Gastrocnemius medialis (tissue), 4 donors: ENCODE measurements at regions not wholly inside any gene's neighbourhood (a gene's known extent, or its start where the extent isn't known, plus 50 kb on each side); places are given as distances from the start of the nearest gene placed in this dataset.

Source experiments
- ATAC-seq, 2 donors: fragments of 150-250 bp; one replicate each; pipeline ENCODE4 v1.9.1; 2016
- DNase-seq, 2 donors: peaks; one replicate each; pipeline ENCODE4 v3.0.0-alpha.2; 2019
- H3K27ac ChIP-seq, 4 donors: fragments of 200-600 bp; sonication (generic); 1 replicate in 1 of 4; 2 replicates in 3 of 4; pipeline ENCODE4 v1.5.1; 2016 to 2018; ENCODE audit warnings: mild to moderate bottlenecking in 2 of 4, moderate library complexity in 1 of 4
- H3K27me3 ChIP-seq, 3 donors: fragments of 200-600 bp; sonication (generic) in 2 of 3; 1 replicate in 1 of 3; 2 replicates in 2 of 3; pipeline versions ENCODE4 v1.5.1 to v1.6.0; 2016 to 2019; ENCODE audit warnings: mild to moderate bottlenecking in 1 of 3, moderate library complexity in 1 of 3
- H3K36me3 ChIP-seq, 2 donors: fragments of 200-600 bp; sonication (generic) in 1 of 2; one replicate each; pipeline ENCODE4 v1.5.1; 2017 to 2018
- H3K4me1 ChIP-seq, 2 donors: fragments of 200-600 bp; sonication (generic) in 1 of 2; one replicate each; pipeline ENCODE4 v1.5.1; 2016 to 2017; ENCODE audit warnings: mild to moderate bottlenecking in 2 of 2
- H3K4me3 ChIP-seq, 4 donors: fragments of 200-600 bp; sonication (generic) in 3 of 4; 1 replicate in 1 of 4; 2 replicates in 3 of 4; pipeline ENCODE4 v1.5.1; 2016 to 2019; ENCODE audit warnings: mild to moderate bottlenecking in 2 of 4
- H3K9me3 ChIP-seq, 3 donors: fragments of 200-600 bp; sonication (generic) in 2 of 3; 1 replicate in 1 of 3; 2 replicates in 2 of 3; pipeline ENCODE4 v1.5.1; 2016 to 2019
- POLR2A ChIP-seq, 2 donors: fragments of 450-650 bp; IDR thresholded peaks; one replicate each; pipeline ENCODE4 v1.6.1; 2017; ENCODE audit warnings: antibody characterized with exemption in 2 of 2, mild to moderate bottlenecking in 2 of 2, moderate library complexity in 2 of 2
- in situ Hi-C, 4 donors: fragments of 200-750 bp; cut with MboI; loops; one replicate each; pipeline versions ENCODE4 v1.15.0 to v1.8.0; 2017; ENCODE audit warnings: low sequenced_read_pairs in 4 of 4
- intact Hi-C: fragments of 100-400 bp; cut with DNase I; formaldehyde crosslinking; loops from one replicate; pipeline ENCODE4 v1.15.1; 2023; ENCODE audit warnings: low total_unique reads
- TF ChIP-seq, protein P1 (sequence below), 5 experiments: fragments of 450-650 bp in 3 of 5; fragments of 200-600 bp in 2 of 5; sonication (generic) in 2 of 5; IDR thresholded peaks in 4 of 5; conservative IDR thresholded peaks in 1 of 5; 1 replicate in 4 of 5; 2 replicates in 1 of 5; pipeline ENCODE4 v1.5.1; 2016 to 2019; ENCODE audit warnings: antibody characterized with exemption in 5 of 5, mild to moderate bottlenecking in 3 of 5, moderate library complexity in 3 of 5

DNA sequence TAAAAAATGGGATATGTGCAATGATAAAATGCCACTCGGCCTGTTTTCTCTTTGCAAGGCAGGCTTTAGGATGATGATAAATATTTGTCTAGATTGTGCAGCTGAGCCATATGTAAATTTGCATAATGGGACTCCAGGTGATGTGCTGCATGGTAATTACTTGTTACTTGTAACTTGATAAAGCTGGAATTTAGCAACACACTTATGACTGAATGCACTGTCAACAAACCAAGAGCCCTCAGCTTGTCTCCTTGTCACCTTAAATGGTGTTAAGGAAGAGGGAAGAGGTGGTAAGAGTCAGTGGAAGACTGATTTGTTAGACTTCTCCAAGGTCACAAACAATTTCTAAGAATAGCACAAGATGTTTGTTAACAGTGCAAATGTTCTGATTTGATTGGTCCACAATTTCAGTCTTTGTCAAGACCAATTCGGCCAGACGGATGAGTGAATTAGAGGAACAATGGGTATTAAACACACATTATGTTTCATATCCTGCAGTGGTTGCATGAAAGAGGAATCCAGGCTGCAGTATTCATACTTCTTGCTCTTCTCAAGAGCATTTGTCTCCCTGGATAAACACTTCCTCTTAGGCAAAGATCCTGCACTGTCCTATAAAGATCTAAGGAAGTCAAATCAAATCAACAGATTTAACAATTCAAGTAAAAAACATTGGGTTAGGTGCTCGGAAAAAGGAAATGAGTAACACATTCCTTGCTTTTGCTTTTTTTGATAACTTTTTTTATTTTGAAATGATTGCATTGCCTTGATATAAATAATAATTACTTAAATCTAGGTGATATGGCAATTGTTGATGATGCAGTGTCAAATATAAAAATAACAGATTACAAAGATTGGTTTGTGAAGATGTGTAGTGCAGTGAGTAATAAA is 448.3 kb upstream of the DDI1 start:
- Histone ChIP-seq H3K4me3 (no peak overlapping the region), H3K27me3 (no peaks in the 10 kb centered on the region), H3K9me3 (no peaks in the 10 kb centered on the region), H3K27ac (peak overlapping the region in 3 of 4 donors; percentile 44 to 73 (median 65)), H3K36me3 (no peaks in the 10 kb centered on the region), H3K4me1 (peaks cover 24% of the 10 kb centered on the region in 2 donors)
- in situ Hi-C loops = loop anchor here in 1 of 4 donors (5.0 to 25.0 kb wide), 2 partner anchors 41 to 251 kb away; no protein-coding TSS in a partner anchor
- TF ChIP-seq, protein P1, sequence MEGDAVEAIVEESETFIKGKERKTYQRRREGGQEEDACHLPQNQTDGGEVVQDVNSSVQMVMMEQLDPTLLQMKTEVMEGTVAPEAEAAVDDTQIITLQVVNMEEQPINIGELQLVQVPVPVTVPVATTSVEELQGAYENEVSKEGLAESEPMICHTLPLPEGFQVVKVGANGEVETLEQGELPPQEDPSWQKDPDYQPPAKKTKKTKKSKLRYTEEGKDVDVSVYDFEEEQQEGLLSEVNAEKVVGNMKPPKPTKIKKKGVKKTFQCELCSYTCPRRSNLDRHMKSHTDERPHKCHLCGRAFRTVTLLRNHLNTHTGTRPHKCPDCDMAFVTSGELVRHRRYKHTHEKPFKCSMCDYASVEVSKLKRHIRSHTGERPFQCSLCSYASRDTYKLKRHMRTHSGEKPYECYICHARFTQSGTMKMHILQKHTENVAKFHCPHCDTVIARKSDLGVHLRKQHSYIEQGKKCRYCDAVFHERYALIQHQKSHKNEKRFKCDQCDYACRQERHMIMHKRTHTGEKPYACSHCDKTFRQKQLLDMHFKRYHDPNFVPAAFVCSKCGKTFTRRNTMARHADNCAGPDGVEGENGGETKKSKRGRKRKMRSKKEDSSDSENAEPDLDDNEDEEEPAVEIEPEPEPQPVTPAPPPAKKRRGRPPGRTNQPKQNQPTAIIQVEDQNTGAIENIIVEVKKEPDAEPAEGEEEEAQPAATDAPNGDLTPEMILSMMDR (IDR thresholded peaks at IDR 0.05 in 4 of 5, conservative IDR thresholded peaks at IDR 0.05 in 1 of 5) = no peak
- TF ChIP-seq POLR2A (IDR thresholded peaks at IDR 0.05) = no peak
- intact Hi-C loops = loop anchor here (5.0 kb wide), 1 partner anchor 51 kb away; no protein-coding TSS in a partner anchor
- no peak for DNase-seq
- ATAC-seq = peak; percentile 44 to 58

DNA sequence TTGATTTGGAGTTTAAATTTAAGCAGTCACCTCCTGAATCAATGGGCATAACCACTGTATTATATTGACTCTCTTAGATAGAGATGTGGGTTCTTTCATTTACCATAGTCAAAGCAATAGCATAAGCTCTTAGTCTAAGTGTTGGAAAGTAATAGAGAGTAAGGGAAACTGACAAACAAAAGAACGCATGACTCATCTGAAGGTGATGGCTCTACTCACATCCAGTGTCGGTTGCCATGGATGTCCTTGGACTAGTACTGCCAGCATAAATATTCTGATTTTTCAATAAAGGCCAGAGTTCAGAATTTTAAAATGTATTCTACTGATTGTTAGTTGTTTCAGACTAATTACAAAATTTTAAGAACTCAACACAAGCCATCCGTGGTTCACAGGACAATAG is 444.9 kb upstream of the DDI1 start:
- no peak for DNase-seq
- H3K36me3 ChIP-seq = no peaks in the 10 kb centered on the region
- no peaks in the 10 kb centered on the region for H3K27me3 ChIP-seq
- H3K4me1 ChIP-seq = peaks cover 12 to 16% of the 10 kb centered on the region in 2 donors
- no peak for ATAC-seq
- no peak overlapping the region for H3K4me3 ChIP-seq
- no peak overlapping the region for H3K27ac ChIP-seq
- TF ChIP-seq, protein P1 (IDR thresholded peaks at IDR 0.05 in 4 of 5, conservative IDR thresholded peaks at IDR 0.05 in 1 of 5) = no peak
- no peak for TF ChIP-seq POLR2A (IDR thresholded peaks at IDR 0.05)
- H3K9me3 ChIP-seq = no peaks in the 10 kb centered on the region
- intact Hi-C loops = no loop called here
- in situ Hi-C loops = loop anchor here in 1 of 4 donors (25.0 kb wide), 1 partner anchor 254 kb away; no protein-coding TSS in a partner anchor

DNA sequence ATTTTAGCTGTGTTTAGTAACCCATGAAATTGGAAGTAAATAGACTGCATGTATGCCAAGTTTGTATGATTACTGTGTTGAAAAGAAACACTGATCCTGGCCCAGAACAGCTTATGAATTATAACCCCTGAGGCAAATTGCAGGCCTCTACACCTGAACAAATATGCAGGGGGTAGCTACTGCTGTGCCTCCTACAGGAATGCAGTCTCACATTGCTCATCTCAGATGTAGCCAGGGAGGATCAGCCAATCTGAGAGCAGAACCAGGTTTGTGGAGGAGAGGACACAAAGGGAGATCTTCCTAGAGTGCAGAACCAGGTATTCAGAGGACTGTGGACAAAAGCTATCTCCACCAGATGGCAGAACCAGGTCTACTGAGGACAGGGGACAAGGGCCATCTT is 442.2 kb upstream of the DDI1 start:
- H3K9me3 ChIP-seq = no peaks in the 10 kb centered on the region
- no peak overlapping the region for H3K27ac ChIP-seq
- H3K4me1 ChIP-seq = no peaks in the 10 kb centered on the region
- ATAC-seq (no peak), DNase-seq (no peak)
- intact Hi-C loops (no loop called here), in situ Hi-C loops (loop anchor here in 1 of 4 donors (25.0 kb wide), 1 partner anchor 257 kb away; no protein-coding TSS in a partner anchor)
- H3K4me3 ChIP-seq = no peak overlapping the region
- no peaks in the 10 kb centered on the region for H3K27me3 ChIP-seq
- H3K36me3 ChIP-seq = no peaks in the 10 kb centered on the region
- no peak for TF ChIP-seq POLR2A (IDR thresholded peaks at IDR 0.05)

DNA sequence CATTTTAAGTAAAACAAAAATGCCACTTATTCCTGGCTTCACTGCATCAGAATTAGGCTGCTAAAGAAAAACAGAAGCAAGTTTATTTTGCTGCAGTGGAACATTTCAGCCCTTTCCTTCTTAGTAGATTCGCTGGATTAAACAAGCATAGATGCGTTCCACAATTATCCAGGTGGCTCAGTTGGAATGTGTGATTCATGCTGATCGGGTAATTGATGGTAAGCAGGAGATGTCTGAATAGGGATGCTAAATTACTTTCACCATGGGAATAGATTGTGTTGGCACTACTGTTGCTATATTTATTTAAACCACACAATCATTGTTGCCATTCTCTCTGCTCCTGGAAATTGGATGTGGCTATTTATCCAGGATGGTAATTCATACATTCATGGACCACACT is 440.1 kb upstream of the DDI1 start:
- no peak for DNase-seq
- ATAC-seq = no peak
- H3K4me1 ChIP-seq = no peaks in the 10 kb centered on the region
- no peak overlapping the region for H3K27ac ChIP-seq
- no peaks in the 10 kb centered on the region for H3K9me3 ChIP-seq
- no peak for TF ChIP-seq POLR2A (IDR thresholded peaks at IDR 0.05)
- TF ChIP-seq, protein P1 (IDR thresholded peaks at IDR 0.05 in 4 of 5, conservative IDR thresholded peaks at IDR 0.05 in 1 of 5) = no peak
- H3K4me3 ChIP-seq = no peak overlapping the region
- no peaks in the 10 kb centered on the region for H3K36me3 ChIP-seq
- no peaks in the 10 kb centered on the region for H3K27me3 ChIP-seq
- intact Hi-C loops = no loop called here
- in situ Hi-C loops = loop anchor here in 1 of 4 donors (25.0 kb wide), 1 partner anchor 259 kb away; no protein-coding TSS in a partner anchor

DNA sequence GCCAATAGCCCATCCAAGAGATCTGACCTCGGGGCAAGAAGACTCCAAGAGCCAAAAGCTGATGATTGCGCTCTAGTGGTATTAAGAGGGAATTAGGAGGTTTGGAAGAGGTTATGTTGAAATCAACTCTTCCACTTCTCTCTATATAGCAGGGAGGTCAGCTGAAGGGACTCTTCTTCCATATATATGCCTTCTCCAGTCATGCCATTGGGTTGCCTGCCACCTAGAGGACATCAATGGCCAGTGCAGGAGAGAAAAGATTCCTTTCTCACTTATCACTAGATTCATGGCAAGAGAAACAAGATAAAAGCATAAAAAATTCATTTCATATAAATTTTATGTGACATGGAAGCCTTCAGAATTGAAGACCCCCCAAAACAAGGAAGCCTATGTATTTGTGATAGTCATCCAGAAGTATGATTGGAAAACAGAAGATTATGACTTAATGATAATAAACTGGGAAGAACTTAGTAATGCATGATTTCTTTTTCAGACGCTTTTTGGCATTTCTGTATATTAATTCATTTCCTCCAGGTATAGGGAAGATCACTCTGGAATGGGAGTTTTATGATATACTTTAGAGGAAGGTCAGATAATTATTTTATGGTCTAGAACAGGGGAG is 435.1 kb upstream of the DDI1 start:
- intact Hi-C loops (loop anchor here (1.0 to 5.0 kb wide), 4 partner anchors 124 to 399 kb away; no protein-coding TSS in a partner anchor), in situ Hi-C loops (loop anchor here in 1 of 4 donors (10.0 kb wide), 1 partner anchor 277 kb away; no protein-coding TSS in a partner anchor)
- Histone ChIP-seq H3K27me3 (no peaks in the 10 kb centered on the region), H3K27ac (no peak overlapping the region), H3K9me3 (no peaks in the 10 kb centered on the region), H3K36me3 (no peaks in the 10 kb centered on the region), H3K4me3 (no peak overlapping the region), H3K4me1 (no peaks in the 10 kb centered on the region)
- peak in 1 of 2 donors; percentile 15 for DNase-seq
- no peak for TF ChIP-seq POLR2A (IDR thresholded peaks at IDR 0.05)
- TF ChIP-seq, protein P1 (IDR thresholded peaks at IDR 0.05 in 4 of 5, conservative IDR thresholded peaks at IDR 0.05 in 1 of 5) = peak; percentile 64 to 80 (median 75)
- peak; percentile 74 to 75 for ATAC-seq
